GM21619 (cell line): ENCODE measurements at regions not wholly inside any gene's neighbourhood (a gene's known extent, or its start where the extent isn't known, plus 50 kb on each side); places are given as distances from the start of the nearest gene placed in this dataset.
"Not testable (repeated sequence)": the region's sequence is repeated elsewhere in the genome, so short reads cannot be mapped to it uniquely, and the experiment has no call there.

Experiments used
- ATAC-seq: cut with Tn5 transposase; IDR thresholded peaks from one replicate; pipeline ENCODE4 v1.9.1; 2021; ENCODE audit not compliant: unreplicated experiment

GRCh38 chr6:86284809-86285480, 642.3 kb upstream of the SYNCRIP start:
- not testable (repeated sequence) for ATAC-seq

- ATAC-seq, result not testable (repeated sequence)
These were observed 640.9 kb upstream of the SYNCRIP start for GRCh38 chr6:86283596-86283995.

GRCh38 chr6:86276056-86276455, 633.4 kb upstream of the SYNCRIP start:
- ATAC-seq, result no peak

GRCh38 chr6:86273936-86274335, 631.2 kb upstream of the SYNCRIP start:
- no peak for ATAC-seq

GRCh38 chr6:86256615-86257187, 614.0 kb upstream of the SYNCRIP start:
- ATAC-seq, result no peak

GRCh38 chr6:86255973-86256372, 613.3 kb upstream of the SYNCRIP start:
- no peak for ATAC-seq

- ATAC-seq, result no peak
These were observed 608.4 kb upstream of the SYNCRIP start for GRCh38 chr6:86251106-86251505.

- ATAC-seq, result no peak
These were observed 575.2 kb upstream of the SYNCRIP start for GRCh38 chr6:86217906-86218305.

- no peak for ATAC-seq
These were observed 572.6 kb upstream of the SYNCRIP start for GRCh38 chr6:86215323-86215722.

GRCh38 chr6:86205980-86206379, 563.3 kb upstream of the SYNCRIP start:
- ATAC-seq, result no peak

GRCh38 chr6:86203044-86203443, 560.4 kb upstream of the SYNCRIP start:
- ATAC-seq, result no peak

GRCh38 chr6:86193821-86194220, 551.1 kb upstream of the SYNCRIP start:
- ATAC-seq, result no peak

GRCh38 chr6:86192123-86192522, 549.4 kb upstream of the SYNCRIP start:
- peak; percentile 88 for ATAC-seq

- not testable (repeated sequence) for ATAC-seq
These were observed 532.5 kb upstream of the SYNCRIP start for GRCh38 chr6:86175149-86175548.

- ATAC-seq, result no peak
These were observed 512.2 kb upstream of the SYNCRIP start for GRCh38 chr6:86154852-86155251.

- ATAC-seq, result no peak
These were observed 510.8 kb upstream of the SYNCRIP start for GRCh38 chr6:86153521-86153920.

- no peak for ATAC-seq
These were observed 509.9 kb upstream of the SYNCRIP start for GRCh38 chr6:86152546-86152945.

- ATAC-seq, result no peak
These were observed 505.9 kb upstream of the SYNCRIP start for GRCh38 chr6:86148586-86148985.

- ATAC-seq, result no peak
These were observed 505.2 kb upstream of the SYNCRIP start for GRCh38 chr6:86147859-86148258.

GRCh38 chr6:86147311-86147710, 504.6 kb upstream of the SYNCRIP start:
- ATAC-seq, result no peak

GRCh38 chr6:86146751-86147150, 504.1 kb upstream of the SYNCRIP start:
- not testable (repeated sequence) for ATAC-seq

GRCh38 chr6:86142326-86142725, 499.6 kb upstream of the SYNCRIP start:
- ATAC-seq, result no peak
